ENCODE measurements at regions not wholly inside any gene's neighbourhood (a gene's known extent, or its start where the extent isn't known, plus 50 kb on each side); places are given as distances from the start of the nearest gene placed in this dataset.

GRCh38 chr7:26038201-26038990 lies 113.6 kb upstream of the NFE2L3 start (continued):
- TF ChIP-seq ELK1 (IDR thresholded peaks at IDR 0.05; ENCODE audit: low read depth, low read length), result no peak
- no peak for TF ChIP-seq HOXB5 (CRISPR knock-in tag; IDR thresholded peaks at IDR 0.05)
- no peak for TF ChIP-seq KDM1A (IDR thresholded peaks at IDR 0.05; ENCODE audit: low read depth)
- TF ChIP-seq, protein P1, sequence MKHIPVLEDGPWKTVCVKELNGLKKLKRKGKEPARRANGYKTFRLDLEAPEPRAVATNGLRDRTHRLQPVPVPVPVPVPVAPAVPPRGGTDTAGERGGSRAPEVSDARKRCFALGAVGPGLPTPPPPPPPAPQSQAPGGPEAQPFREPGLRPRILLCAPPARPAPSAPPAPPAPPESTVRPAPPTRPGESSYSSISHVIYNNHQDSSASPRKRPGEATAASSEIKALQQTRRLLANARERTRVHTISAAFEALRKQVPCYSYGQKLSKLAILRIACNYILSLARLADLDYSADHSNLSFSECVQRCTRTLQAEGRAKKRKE (CRISPR knock-in tag; IDR thresholded peaks at IDR 0.05; ENCODE audit: low read depth), result no peak
- no peak for TF ChIP-seq CTCF (IDR thresholded peaks at IDR 0.05)

DNA sequence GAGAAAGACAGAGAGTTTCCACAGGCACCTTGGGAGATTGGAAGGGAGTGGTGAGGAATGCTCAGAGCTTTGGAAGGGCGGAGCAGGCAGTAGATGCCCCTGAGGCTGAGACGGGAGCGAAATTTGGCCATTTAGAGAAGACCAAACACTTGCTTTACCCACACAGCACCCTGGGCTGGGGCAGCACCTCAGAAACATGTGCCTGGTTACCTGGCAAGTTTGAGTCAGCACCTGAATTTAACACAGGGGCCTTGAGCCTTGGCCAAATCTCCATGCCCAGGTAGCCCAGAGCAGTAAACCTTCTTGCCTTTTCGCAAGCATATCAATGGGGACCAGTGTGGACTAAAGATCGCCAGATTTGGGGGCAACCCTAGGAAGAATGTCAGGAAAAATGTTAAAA lies 111.9 kb upstream of the NFE2L3 start:
- TF ChIP-seq, protein P2, sequence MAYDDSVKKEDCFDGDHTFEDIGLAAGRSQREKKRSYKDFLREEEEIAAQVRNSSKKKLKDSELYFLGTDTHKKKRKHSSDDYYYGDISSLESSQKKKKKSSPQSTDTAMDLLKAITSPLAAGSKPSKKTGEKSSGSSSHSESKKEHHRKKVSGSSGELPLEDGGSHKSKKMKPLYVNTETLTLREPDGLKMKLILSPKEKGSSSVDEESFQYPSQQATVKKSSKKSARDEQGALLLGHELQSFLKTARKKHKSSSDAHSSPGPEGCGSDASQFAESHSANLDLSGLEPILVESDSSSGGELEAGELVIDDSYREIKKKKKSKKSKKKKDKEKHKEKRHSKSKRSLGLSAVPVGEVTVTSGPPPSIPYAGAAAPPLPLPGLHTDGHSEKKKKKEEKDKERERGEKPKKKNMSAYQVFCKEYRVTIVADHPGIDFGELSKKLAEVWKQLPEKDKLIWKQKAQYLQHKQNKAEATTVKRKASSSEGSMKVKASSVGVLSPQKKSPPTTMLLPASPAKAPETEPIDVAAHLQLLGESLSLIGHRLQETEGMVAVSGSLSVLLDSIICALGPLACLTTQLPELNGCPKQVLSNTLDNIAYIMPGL (CRISPR knock-in tag; IDR thresholded peaks at IDR 0.05; ENCODE audit: borderline replicate concordance), result no peak
- TF ChIP-seq ZFP36 (IDR thresholded peaks at IDR 0.05; ENCODE audit: borderline replicate concordance, partially characterized antibody), result no peak
- no peak for TF ChIP-seq BHLHE40 (IDR thresholded peaks at IDR 0.05; ENCODE audit: low read depth, low read length)
- no peak for TF ChIP-seq ZNF302 (CRISPR knock-in tag; IDR thresholded peaks at IDR 0.05)
- TF ChIP-seq PHF8 (IDR thresholded peaks at IDR 0.05; ENCODE audit: borderline replicate concordance, low read depth), result no peak
- no peak for TF ChIP-seq HES2 (IDR thresholded peaks at IDR 0.05)
- TF ChIP-seq HEYL (CRISPR knock-in tag; IDR thresholded peaks at IDR 0.05), result no peak
- no peak for TF ChIP-seq RNF2 (IDR thresholded peaks at IDR 0.05; ENCODE audit: borderline replicate concordance, low read depth)
- TF ChIP-seq NPAS2 (CRISPR knock-in tag; IDR thresholded peaks at IDR 0.05; ENCODE audit: borderline replicate concordance), result no peak
- TF ChIP-seq POLR2AphosphoS2 (conservative IDR thresholded peaks at IDR 0.05; ENCODE audit: low read length), result no peak
- TF ChIP-seq EHMT2 (IDR thresholded peaks at IDR 0.05; ENCODE audit: low read depth), result no peak
- TF ChIP-seq NFE2L2 (conservative IDR thresholded peaks at IDR 0.05; ENCODE audit: low read length), result no peak
- TF ChIP-seq JUN (IDR thresholded peaks at IDR 0.05), result no peak
- no peak for TF ChIP-seq FOSL2 (IDR thresholded peaks at IDR 0.05)
- TF ChIP-seq FOSL2 (CRISPR knock-in tag; IDR thresholded peaks at IDR 0.05), result no peak
- no peak for TF ChIP-seq CBX2 (IDR thresholded peaks at IDR 0.05; ENCODE audit: borderline replicate concordance, low read depth)
- no peak for TF ChIP-seq RARB (CRISPR knock-in tag; IDR thresholded peaks at IDR 0.05)
- TF ChIP-seq MAFK (IDR thresholded peaks at IDR 0.05; ENCODE audit: partially characterized antibody), result no peak
- FAIRE-seq (no peak), DNase-seq (ENCODE audit: low read depth in 1 of 2, low spot score in 1 of 2) (no peak), ATAC-seq (no peak)
- Histone ChIP-seq H3K9me3 (no peaks in the 10 kb centered on the region), H3K4me1 (no peaks in the 10 kb centered on the region), H3K27ac (no peak overlapping the region), H3K4me3 (no peak overlapping the region), H3K4me2 (no peak overlapping the region)
- ChIA-PET CTCF (interaction anchor here (1.0 kb wide), 1 partner anchor 22 kb away, joined by 3 read pairs; no protein-coding TSS in a partner anchor), POLR2A (no interaction called here)
- WGBS (ENCODE audit: missing lambda C conversion rate), result 28% methylated on average over 5 of the region's 5 CpGs

All from A549 (cell line).